ENCODE measurements at regions not wholly inside any gene's neighbourhood (a gene's known extent, or its start where the extent isn't known, plus 50 kb on each side); places are given as distances from the start of the nearest gene placed in this dataset.

DNA sequence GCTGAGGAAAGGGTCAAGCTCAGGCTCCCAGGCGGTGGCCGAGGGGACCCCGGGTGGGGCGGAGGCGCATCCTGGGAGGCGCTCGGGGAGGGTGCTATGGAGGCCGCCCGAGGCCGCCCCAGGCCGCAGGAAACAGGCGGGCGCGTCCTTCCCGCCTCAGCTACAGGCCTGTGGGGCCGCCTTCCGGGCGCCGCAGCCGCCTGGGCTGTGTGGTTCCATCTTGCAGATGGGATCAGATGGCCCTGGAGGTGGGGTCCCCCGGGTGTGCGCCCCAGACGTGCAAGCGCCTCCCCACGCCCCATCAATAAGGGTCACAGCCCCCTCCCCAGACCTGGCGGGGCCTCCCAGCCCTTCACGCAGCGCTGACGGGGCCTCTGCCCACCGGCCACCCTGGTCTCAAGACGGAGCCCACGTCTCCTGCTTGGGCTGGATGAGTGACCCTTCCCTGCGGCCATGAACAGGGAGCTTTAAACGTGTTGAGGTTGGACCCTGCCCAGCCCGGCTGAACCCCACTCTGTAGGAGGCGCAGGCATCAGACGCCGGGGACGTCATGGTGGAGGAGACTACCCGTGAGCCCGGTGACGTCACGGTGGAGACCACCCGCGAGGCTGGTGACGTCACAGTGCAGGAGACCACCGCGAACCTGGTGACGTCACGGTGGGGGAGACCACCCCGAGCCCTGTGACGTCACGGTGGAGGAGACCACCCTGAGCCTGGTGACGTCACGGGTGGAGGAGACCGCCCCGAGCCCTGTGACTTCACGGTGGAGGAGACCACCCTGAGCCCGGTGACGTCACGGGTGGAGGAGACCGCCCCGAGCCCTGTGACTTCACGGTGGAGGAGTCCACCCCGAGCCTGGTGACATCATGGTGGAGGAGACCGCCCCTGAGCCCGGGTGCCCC lies 267.0 kb downstream of the DLL1 start:
- POLR2A ChIA-PET: interaction anchor here (0.9 kb wide), 1 partner anchor 12 kb away, joined by 3 read pairs; no protein-coding TSS in a partner anchor
- Histone ChIP-seq H3K27ac (ENCODE audit: insufficient read depth in 1 of 2, low read depth in 1 of 2, low read length in 2 of 2, poor library complexity in 1 of 2, severe bottlenecking in 2 of 2) (no peak overlapping the region), H3K36me3 (ENCODE audit: control insufficient read depth in 4 of 4, insufficient read depth in 4 of 4, low read length in 3 of 4) (no peaks in the 10 kb centered on the region), H3K27me3 (replicated peaks in 2 of 5; ENCODE audit: control insufficient read depth in 4 of 5, insufficient read depth in 5 of 5, low read length in 4 of 5) (peaks cover 0 to 32% (median 9%) of the 10 kb centered on the region in 5 experiments), H3K4me3 (ENCODE audit: control insufficient read depth in 1 of 7, extremely low read depth in 1 of 7, insufficient read depth in 4 of 7, low read depth in 2 of 7, low read length in 6 of 7) (peak overlapping the region in 2 of 7 experiments; percentile 16 to 34), H3K9me3 (ENCODE audit: control extremely low read depth in 1 of 5, control insufficient read depth in 4 of 5, insufficient read depth in 2 of 5, low read depth in 1 of 5, low read length in 4 of 5) (no peaks in the 10 kb centered on the region), H3K4me1 (ENCODE audit: control extremely low read depth in 1 of 4, control insufficient read depth in 4 of 4, insufficient read depth in 4 of 4, low read length in 3 of 4) (peaks cover 0 to 9% (median 3%) of the 10 kb centered on the region in 4 experiments)
- 90% methylated on average over 63 of the region's 67 CpGs for WGBS (ENCODE audit: insufficient coverage)
- CTCF ChIA-PET: interaction anchor here (2.0 kb wide), 1 partner anchor 12 kb away, joined by 5 read pairs; no protein-coding TSS in a partner anchor
- no peak for DNase-seq

DNA sequence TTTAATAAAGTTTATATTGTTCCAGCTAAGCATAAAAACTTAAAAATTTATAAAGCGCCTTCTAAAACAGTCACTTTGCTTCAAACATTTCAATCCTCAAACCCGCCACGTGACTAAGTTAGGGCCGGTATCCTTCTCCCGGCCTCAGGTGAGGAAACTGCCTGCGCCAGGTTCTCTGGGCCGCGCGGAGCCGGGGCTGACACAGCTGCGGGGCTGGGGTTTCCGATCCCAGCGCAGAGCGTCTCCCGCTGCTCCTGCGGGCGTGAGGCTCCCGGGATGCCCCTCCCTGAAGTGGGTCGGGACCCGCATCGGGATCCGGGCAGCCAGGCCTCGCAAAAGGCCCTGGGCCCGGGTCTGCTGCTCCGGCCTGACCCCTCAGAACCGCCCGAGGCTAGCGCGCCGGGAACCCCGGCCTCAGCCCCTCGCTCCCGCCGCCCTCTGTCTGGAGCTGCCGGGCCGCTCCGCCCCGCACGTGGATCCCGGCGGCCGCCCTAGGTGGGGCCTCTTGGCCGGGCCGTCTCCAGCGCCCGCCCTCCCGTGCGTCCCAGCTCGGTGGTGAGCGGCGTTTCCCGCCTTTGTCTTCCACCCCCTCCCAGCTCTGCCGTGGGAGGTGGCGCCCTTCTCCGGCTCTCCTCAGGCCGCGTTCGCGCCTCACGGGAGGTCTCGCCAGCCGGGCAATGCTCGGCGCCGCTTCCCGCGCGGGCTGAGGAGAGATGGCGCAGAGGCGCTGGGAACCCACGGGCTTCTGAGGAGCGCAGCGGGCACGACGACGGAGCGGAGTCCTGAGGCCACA lies 267.9 kb downstream of the DLL1 start:
- Histone ChIP-seq H3K27me3 (replicated peaks in 2 of 5; ENCODE audit: control insufficient read depth in 4 of 5, insufficient read depth in 5 of 5, low read length in 4 of 5) (peaks cover 0 to 32% (median 9%) of the 10 kb centered on the region in 5 experiments), H3K36me3 (ENCODE audit: control insufficient read depth in 4 of 4, insufficient read depth in 4 of 4, low read length in 3 of 4) (no peaks in the 10 kb centered on the region), H3K4me1 (ENCODE audit: control extremely low read depth in 1 of 4, control insufficient read depth in 4 of 4, insufficient read depth in 4 of 4, low read length in 3 of 4) (peaks cover 0 to 9% (median 3%) of the 10 kb centered on the region in 4 experiments), H3K27ac (ENCODE audit: insufficient read depth in 1 of 2, low read depth in 1 of 2, low read length in 2 of 2, poor library complexity in 1 of 2, severe bottlenecking in 2 of 2) (no peak overlapping the region), H3K4me3 (ENCODE audit: control insufficient read depth in 1 of 7, extremely low read depth in 1 of 7, insufficient read depth in 4 of 7, low read depth in 2 of 7, low read length in 6 of 7) (peak overlapping the region in 2 of 7 experiments; percentile 16 to 34), H3K9me3 (ENCODE audit: control extremely low read depth in 1 of 5, control insufficient read depth in 4 of 5, insufficient read depth in 2 of 5, low read depth in 1 of 5, low read length in 4 of 5) (no peaks in the 10 kb centered on the region)
- DNase-seq: no peak
- 38% methylated on average over 76 of the region's 77 CpGs for WGBS (ENCODE audit: insufficient coverage)
- ChIA-PET CTCF (interaction anchor here (1.1 to 2.0 kb wide), 2 partner anchors 11 to 33 kb away, joined by 3 to 5 read pairs; no protein-coding TSS in a partner anchor), POLR2A (interaction anchor here (0.9 kb wide), 1 partner anchor 11 kb away, joined by 3 read pairs; no protein-coding TSS in a partner anchor)

DNA sequence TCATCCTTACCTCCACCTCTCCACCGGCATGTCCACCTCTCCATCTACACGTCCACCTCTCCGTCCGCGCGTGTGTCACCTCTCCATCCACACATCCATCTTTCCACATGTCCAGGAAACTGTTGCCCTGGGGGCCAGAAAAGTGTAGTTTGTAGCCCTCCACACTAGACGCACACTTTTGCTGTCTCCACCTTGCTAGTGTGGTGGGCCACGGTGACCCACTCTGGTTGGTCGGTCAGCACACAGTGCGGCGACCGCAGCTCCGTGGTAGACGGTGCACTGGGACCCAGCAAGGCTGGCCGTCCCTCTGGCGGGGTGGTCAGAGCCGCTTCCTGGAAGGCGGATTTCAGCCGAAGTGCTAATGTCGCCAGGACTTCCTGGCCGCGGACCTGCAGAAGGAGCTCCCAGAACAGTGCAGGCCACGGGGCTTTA lies 268.6 kb downstream of the DLL1 start:
- no peak overlapping the region for H3K27ac ChIP-seq (ENCODE audit: insufficient read depth in 1 of 2, low read depth in 1 of 2, low read length in 2 of 2, poor library complexity in 1 of 2, severe bottlenecking in 2 of 2)
- DNase-seq: no peak
- CTCF ChIA-PET: interaction anchor here (1.1 to 2.0 kb wide), 2 partner anchors 10 to 32 kb away, joined by 3 to 5 read pairs; no protein-coding TSS in a partner anchor
- POLR2A ChIA-PET: no interaction called here
- no peaks in the 10 kb centered on the region for H3K9me3 ChIP-seq (ENCODE audit: control extremely low read depth in 1 of 5, control insufficient read depth in 4 of 5, insufficient read depth in 2 of 5, low read depth in 1 of 5, low read length in 4 of 5)
- peaks cover 0 to 9% (median 3%) of the 10 kb centered on the region in 4 experiments for H3K4me1 ChIP-seq (ENCODE audit: control extremely low read depth in 1 of 4, control insufficient read depth in 4 of 4, insufficient read depth in 4 of 4, low read length in 3 of 4)
- 94% methylated on average over 17 of the region's 23 CpGs for WGBS (ENCODE audit: insufficient coverage)
- H3K27me3 ChIP-seq (replicated peaks in 2 of 5; ENCODE audit: control insufficient read depth in 4 of 5, insufficient read depth in 5 of 5, low read length in 4 of 5): peaks cover 0 to 32% (median 9%) of the 10 kb centered on the region in 5 experiments
- no peaks in the 10 kb centered on the region for H3K36me3 ChIP-seq (ENCODE audit: control insufficient read depth in 4 of 4, insufficient read depth in 4 of 4, low read length in 3 of 4)
- no peak overlapping the region for H3K4me3 ChIP-seq (ENCODE audit: control insufficient read depth in 1 of 7, extremely low read depth in 1 of 7, insufficient read depth in 4 of 7, low read depth in 2 of 7, low read length in 6 of 7)

DNA sequence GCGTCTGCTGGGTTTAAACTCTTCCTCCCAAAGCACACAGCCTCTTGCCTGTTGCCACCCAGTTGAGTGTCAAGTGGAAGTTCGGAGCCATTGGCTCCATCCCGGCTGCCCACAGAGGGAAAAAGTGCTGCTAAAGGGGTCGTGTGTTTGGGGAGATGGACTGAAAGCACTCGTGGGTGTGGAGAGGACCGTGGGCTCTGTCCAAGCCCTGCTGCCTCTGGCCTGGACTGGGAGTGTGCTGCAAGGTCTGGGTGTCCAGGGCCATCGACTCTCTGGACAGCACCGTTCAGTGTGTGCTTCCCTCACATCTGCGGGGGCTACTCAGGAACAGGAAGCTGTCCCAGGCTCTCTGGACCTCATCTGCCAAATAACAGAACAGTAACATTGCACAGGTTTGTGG lies 269.3 kb downstream of the DLL1 start:
- no peaks in the 10 kb centered on the region for H3K36me3 ChIP-seq (ENCODE audit: control insufficient read depth in 4 of 4, insufficient read depth in 4 of 4, low read length in 3 of 4)
- no peak for DNase-seq
- H3K4me3 ChIP-seq (ENCODE audit: control insufficient read depth in 1 of 7, extremely low read depth in 1 of 7, insufficient read depth in 4 of 7, low read depth in 2 of 7, low read length in 6 of 7): no peak overlapping the region
- no peaks in the 10 kb centered on the region for H3K9me3 ChIP-seq (ENCODE audit: control extremely low read depth in 1 of 5, control insufficient read depth in 4 of 5, insufficient read depth in 2 of 5, low read depth in 1 of 5, low read length in 4 of 5)
- H3K27ac ChIP-seq (ENCODE audit: insufficient read depth in 1 of 2, low read depth in 1 of 2, low read length in 2 of 2, poor library complexity in 1 of 2, severe bottlenecking in 2 of 2): no peak overlapping the region
- POLR2A ChIA-PET: no interaction called here
- WGBS (ENCODE audit: insufficient coverage): 94% methylated on average over 9 of the region's 9 CpGs
- H3K4me1 ChIP-seq (ENCODE audit: control extremely low read depth in 1 of 4, control insufficient read depth in 4 of 4, insufficient read depth in 4 of 4, low read length in 3 of 4): peaks cover 0 to 9% (median 3%) of the 10 kb centered on the region in 4 experiments
- peaks cover 0 to 32% (median 9%) of the 10 kb centered on the region in 5 experiments for H3K27me3 ChIP-seq (replicated peaks in 2 of 5; ENCODE audit: control insufficient read depth in 4 of 5, insufficient read depth in 5 of 5, low read length in 4 of 5)
- CTCF ChIA-PET: interaction anchor here (1.1 to 2.0 kb wide), 2 partner anchors 9 to 32 kb away, joined by 3 to 5 read pairs; no protein-coding TSS in a partner anchor

DNA sequence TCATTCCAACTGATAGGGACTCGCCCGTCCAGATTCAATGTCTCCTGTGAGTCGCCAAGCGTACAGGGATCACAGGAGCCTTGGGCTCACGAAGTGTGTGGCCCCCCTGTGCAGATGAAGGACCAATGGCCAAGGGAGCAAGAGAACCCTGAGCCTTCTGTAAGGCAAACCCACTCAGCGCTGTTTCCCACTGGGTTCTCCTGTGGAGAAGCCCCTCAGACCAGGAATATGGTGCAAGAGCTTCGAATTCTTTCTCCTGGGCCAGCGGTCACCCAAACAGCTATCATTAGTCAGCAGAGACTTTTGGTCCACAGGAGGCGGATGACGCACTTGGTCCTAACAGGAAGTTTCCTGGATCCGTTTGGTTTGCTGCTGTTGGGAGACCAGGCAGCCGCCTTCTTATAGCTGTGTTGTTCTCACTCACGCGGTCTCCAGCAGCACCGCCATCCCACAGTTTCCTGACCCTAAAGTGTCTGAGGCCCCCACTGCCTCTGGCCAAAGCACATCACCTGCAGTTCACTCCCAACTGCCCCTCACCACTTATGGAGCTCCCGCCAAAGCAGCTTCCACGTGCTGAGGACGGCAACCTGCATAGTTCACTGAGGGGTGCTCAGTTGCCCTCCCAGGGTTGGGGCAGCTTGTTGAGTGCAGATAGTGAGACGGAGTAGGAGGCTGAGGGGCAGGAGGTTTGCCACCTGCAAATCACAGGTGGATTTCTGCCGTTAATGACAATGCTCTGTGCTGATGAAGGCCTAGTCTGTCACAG lies 268.6 kb downstream of the ERMARD start:
- H3K27me3 ChIP-seq (replicated peaks in 2 of 5; ENCODE audit: control insufficient read depth in 4 of 5, insufficient read depth in 5 of 5, low read length in 4 of 5): peaks cover 0 to 32% (median 16%) of the 10 kb centered on the region in 5 experiments
- H3K36me3 ChIP-seq (ENCODE audit: control insufficient read depth in 4 of 4, insufficient read depth in 4 of 4, low read length in 3 of 4): no peaks in the 10 kb centered on the region
- H3K4me3 ChIP-seq (ENCODE audit: control insufficient read depth in 1 of 7, extremely low read depth in 1 of 7, insufficient read depth in 4 of 7, low read depth in 2 of 7, low read length in 6 of 7): no peak overlapping the region
- over 99% methylated on average over 14 of the region's 20 CpGs for WGBS (ENCODE audit: insufficient coverage)
- CTCF ChIA-PET: interaction anchor here (1.4 to 1.7 kb wide), 2 partner anchors 16 to 22 kb away, joined by 4 read pairs; no protein-coding TSS in a partner anchor
- H3K4me1 ChIP-seq (ENCODE audit: control extremely low read depth in 1 of 4, control insufficient read depth in 4 of 4, insufficient read depth in 4 of 4, low read length in 3 of 4): peaks cover 0 to 9% (median 3%) of the 10 kb centered on the region in 4 experiments
- H3K9me3 ChIP-seq (ENCODE audit: control extremely low read depth in 1 of 5, control insufficient read depth in 4 of 5, insufficient read depth in 2 of 5, low read depth in 1 of 5, low read length in 4 of 5): no peaks in the 10 kb centered on the region
- no peak for DNase-seq
- POLR2A ChIA-PET: interaction anchor here (1.2 kb wide), 1 partner anchor 9 kb away, joined by 5 read pairs; no protein-coding TSS in a partner anchor
- H3K27ac ChIP-seq (ENCODE audit: insufficient read depth in 1 of 2, low read depth in 1 of 2, low read length in 2 of 2, poor library complexity in 1 of 2, severe bottlenecking in 2 of 2): no peak overlapping the region
